SH-SY5Y (cell line): ENCODE measurements at regions not wholly inside any gene's neighbourhood (a gene's known extent, or its start where the extent isn't known, plus 50 kb on each side); places are given as distances from the start of the nearest gene placed in this dataset.

ENCODE experiments used
- GATA2 ChIP-seq: IDR thresholded peaks from 2 replicates; pipeline ENCODE4 v1.6.1; 2011; ENCODE audit warnings: mild to moderate bottlenecking, low read depth, low read length
- GATA3 ChIP-seq: IDR thresholded peaks from 2 replicates; pipeline ENCODE4 v1.6.1; 2011; ENCODE audit warnings: low read depth, mild to moderate bottlenecking, low read length, moderate library complexity

DNA sequence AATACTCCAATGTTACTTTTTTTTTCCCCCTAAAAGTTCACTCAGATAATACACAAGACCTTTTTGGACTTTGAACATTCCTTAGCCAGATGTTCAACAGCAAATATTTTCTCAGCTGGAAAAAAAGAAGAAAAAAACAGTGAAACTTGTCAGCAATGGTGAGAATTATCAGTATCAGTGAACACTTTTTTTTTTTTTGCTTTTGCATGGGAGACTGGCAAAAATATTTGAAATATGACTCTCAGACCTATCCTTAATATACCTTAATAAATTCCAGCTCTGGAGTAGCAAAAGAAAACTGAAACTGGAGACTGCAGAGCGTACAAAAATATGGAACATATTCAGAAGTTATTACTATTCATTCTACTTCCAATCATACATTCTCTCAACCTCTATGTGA, 92.3 kb downstream of the RFPL4B start:
- TF ChIP-seq GATA2 (no peak), GATA3 (no peak)

GRCh38 chr6:112441607-112442006, 94.5 kb downstream of the RFPL4B start:
- TF ChIP-seq GATA3 = no peak
- no peak for TF ChIP-seq GATA2

GRCh38 chr6:112443179-112444065, 96.3 kb downstream of the RFPL4B start:
- TF ChIP-seq GATA2 = no peak
- no peak for TF ChIP-seq GATA3

GRCh38 chr6:112450663-112451062, 103.5 kb downstream of the RFPL4B start:
- TF ChIP-seq GATA2 (no peak), GATA3 (no peak)

GRCh38 chr6:112457886-112458285, 110.8 kb downstream of the RFPL4B start:
- TF ChIP-seq GATA3 = no peak
- no peak for TF ChIP-seq GATA2

GRCh38 chr6:112459758-112460304, 112.7 kb downstream of the RFPL4B start:
- no peak for TF ChIP-seq GATA2

GRCh38 chr6:112464901-112465665, 118.0 kb downstream of the RFPL4B start:
- no peak for TF ChIP-seq GATA2
- no peak for TF ChIP-seq GATA3

DNA sequence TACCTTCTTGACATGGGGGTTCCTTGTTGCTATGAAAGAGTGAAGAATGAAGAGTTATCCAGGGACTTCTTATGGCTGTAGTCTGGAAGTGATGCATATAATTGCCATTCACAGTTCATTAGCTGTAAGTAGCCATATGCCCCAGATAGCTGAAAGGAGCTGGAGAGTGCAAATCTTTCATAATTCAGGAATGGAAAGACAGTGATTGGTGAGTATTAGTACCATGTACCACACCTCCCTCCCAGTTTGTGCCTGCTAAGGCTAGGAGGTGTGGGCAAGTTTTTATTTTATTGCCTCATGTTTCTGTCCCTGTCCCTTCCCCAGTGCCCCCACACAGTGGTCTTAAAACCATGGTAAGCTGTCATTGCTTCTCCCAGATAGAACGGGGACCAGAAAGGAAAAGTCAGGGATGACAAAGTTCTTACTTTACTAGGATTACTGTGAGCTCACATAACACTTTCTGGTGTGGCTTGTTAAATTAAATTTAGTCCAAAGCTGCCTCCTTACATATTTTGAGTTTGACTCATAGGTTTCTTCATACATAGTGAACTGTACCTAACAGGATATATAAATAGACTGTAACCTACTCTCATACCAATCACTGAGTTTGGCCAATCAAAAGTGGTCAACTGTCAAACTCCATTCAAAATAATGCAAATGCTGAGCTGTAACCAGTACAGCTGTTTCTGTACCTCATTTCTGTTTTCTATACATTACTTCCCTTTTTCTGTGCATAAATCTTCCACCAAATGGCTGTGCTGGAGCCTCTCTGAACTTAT, 119.4 kb downstream of the RFPL4B start:
- TF ChIP-seq GATA2 (no peak), GATA3 (no peak)

- TF ChIP-seq GATA3 (no peak), GATA2 (no peak)
These were observed 121.2 kb downstream of the RFPL4B start for GRCh38 chr6:112468359-112468758.

DNA sequence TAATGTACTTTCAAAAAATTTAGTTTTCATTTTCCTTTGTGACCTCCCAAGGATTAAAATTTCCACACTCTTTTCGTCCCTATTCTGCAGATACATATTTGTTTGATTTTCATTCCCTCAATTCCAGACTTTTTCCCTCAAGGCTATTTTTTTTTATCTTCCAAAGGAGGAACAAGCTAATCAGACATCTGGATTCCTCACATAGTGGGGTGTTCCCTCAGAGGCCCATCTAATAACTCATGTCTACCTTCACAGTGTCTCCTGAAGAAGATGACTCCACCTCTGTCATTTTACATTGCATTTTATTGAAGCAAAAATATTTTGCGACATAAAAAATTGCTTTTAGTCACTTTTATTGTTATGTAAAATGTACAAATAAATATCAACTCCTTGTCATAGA, 122.2 kb downstream of the RFPL4B start:
- TF ChIP-seq GATA2 = no peak
- TF ChIP-seq GATA3 = no peak

- TF ChIP-seq GATA2 = no peak
- TF ChIP-seq GATA3 = no peak
These were observed 123.2 kb downstream of the RFPL4B start for GRCh38 chr6:112470376-112470775.

DNA sequence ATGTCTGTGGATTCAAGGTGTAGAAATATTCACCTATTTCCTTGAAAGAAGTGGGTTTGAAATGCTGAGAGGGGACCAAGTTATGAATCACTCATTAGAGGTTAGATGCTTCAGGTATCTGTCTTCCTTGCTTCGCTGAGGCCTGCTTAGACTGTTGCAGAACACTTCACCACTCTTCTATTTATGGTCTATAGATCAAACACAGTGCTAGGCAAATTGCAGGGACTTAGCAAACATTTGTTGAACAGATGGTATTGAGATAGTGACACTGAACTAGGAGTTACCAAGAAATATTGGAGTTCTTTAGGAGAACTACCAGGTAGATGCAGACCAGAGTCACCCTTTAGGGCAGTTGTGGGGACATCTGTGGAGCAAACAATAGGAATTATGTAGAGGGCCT, 123.8 kb downstream of the RFPL4B start:
- TF ChIP-seq GATA2 (no peak), GATA3 (no peak)

GRCh38 chr6:112475083-112475482, 128.0 kb downstream of the RFPL4B start:
- TF ChIP-seq GATA3 = no peak
- no peak for TF ChIP-seq GATA2

GRCh38 chr6:112477125-112477524, 130.0 kb downstream of the RFPL4B start:
- no peak for TF ChIP-seq GATA2
- no peak for TF ChIP-seq GATA3

DNA sequence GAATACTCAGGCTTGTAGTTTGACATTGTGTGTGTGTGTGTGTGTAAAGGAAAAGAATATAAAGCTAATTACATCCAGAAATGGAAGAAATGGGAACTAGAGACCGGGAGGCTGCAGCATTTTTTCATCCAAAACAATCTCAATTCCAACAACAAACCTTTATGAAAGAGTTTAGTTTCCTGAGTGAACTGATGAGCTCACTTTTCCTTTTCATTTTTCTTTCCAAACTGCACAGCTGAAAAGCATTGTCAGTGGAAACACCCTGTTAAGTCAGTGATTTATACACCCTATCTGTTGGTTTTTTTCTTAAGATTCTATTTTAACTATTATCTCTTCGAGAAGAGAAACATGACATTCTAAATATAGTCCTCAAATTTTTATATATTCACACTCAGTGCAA, 130.9 kb downstream of the RFPL4B start:
- TF ChIP-seq GATA3 (no peak), GATA2 (no peak)

GRCh38 chr6:112480553-112480952, 133.4 kb downstream of the RFPL4B start:
- TF ChIP-seq GATA2 (no peak), GATA3 (no peak)
